SU-DHL-6 (cell line): ENCODE measurements at regions not wholly inside any gene's neighbourhood (a gene's known extent, or its start where the extent isn't known, plus 50 kb on each side); places are given as distances from the start of the nearest gene placed in this dataset.
A peak's percentile ranks its signal among the peaks of the same experiment; 100 is the strongest.

ENCODE experiments used
- H2AFZ ChIP-seq: fragments of 200-600 bp; sonication (generic); 2 replicates; pipeline ENCODE4 v1.6.1; 2014; ENCODE audit warnings: low read depth, mild to moderate bottlenecking, moderate library complexity, mixed read lengths, antibody characterized with exemption, low read length; ENCODE audit not compliant: severe bottlenecking
- H3F3A ChIP-seq: fragments of 200-600 bp; shearing (Covaris generic); 2 replicates; pipeline ENCODE4 v1.6.0; 2016; ENCODE audit warnings: antibody characterized with exemption, mild to moderate bottlenecking; ENCODE audit not compliant: insufficient read depth
- H3K27ac ChIP-seq: fragments of 200-600 bp; sonication (generic); 2 replicates; pipeline ENCODE4 v1.5.1; 2016; ENCODE audit warnings: low read depth, mild to moderate bottlenecking, low read length, moderate library complexity, mixed read lengths
- H3K27me3 ChIP-seq: fragments of 200-600 bp; sonication (generic), shearing (Covaris generic); 2 replicates; pipeline ENCODE4 v1.6.0; 2014; ENCODE audit warnings: mild to moderate bottlenecking, low read length
- H3K36me3 ChIP-seq: fragments of 200-600 bp; sonication (generic); 2 replicates; pipeline ENCODE4 v1.6.1; 2014; ENCODE audit warnings: mild to moderate bottlenecking, low read length, mixed read lengths
- H3K4me2 ChIP-seq: fragments of 300-600, 200-600 bp; shearing (Covaris generic), sonication (generic); 2 replicates; pipeline ENCODE4 v1.6.0; 2014; ENCODE audit warnings: low read length, low read depth, mild to moderate bottlenecking; ENCODE audit not compliant: poor library complexity, severe bottlenecking
- H3K4me3 ChIP-seq: fragments of 200-600 bp; sonication (generic); 2 replicates; pipeline ENCODE4 v1.5.1; 2014; ENCODE audit warnings: antibody characterized with exemption, low read length, mild to moderate bottlenecking, mixed read lengths; ENCODE audit not compliant: insufficient read depth, poor library complexity, severe bottlenecking
- H3K79me2 ChIP-seq: fragments of 200-600 bp; sonication (generic); 2 replicates; pipeline ENCODE4 v1.6.1; 2014; ENCODE audit warnings: mild to moderate bottlenecking, low read length, moderate library complexity; ENCODE audit not compliant: insufficient read depth
- H3K9ac ChIP-seq: fragments of 200-600 bp; sonication (generic); 2 replicates; pipeline ENCODE4 v1.7.0; 2014; ENCODE audit warnings: mild to moderate bottlenecking, low read length
- H3K9me2 ChIP-seq: fragments of 200-600 bp; sonication (generic); replicated peaks from 2 replicates; pipeline ENCODE4 v1.6.1; 2014; ENCODE audit warnings: low read length; ENCODE audit not compliant: insufficient read depth
- H3K9me3 ChIP-seq: fragments of 200-600 bp; sonication (generic); 2 replicates; pipeline ENCODE4 v1.6.1; 2014; ENCODE audit warnings: low read length, mixed read lengths; ENCODE audit not compliant: insufficient read depth
- H4K20me1 ChIP-seq: fragments of 200-600 bp; sonication (generic); 2 replicates; pipeline ENCODE4 v1.6.1; 2014; ENCODE audit warnings: low read depth, mild to moderate bottlenecking, antibody characterized with exemption, low read length, moderate library complexity, mixed read lengths
- CTCF ChIP-seq: fragments of 200-600 bp; sonication (generic); IDR thresholded peaks from one replicate; pipeline ENCODE4 v1.5.1; 2017; ENCODE audit warnings: antibody characterized with exemption, mild to moderate bottlenecking, low read length, moderate library complexity; ENCODE audit not compliant: insufficient read depth, poor library complexity, severe bottlenecking
- EZH2phosphoT487 ChIP-seq: fragments of 200-600 bp; sonication (generic), shearing (Covaris generic); conservative IDR thresholded peaks from 2 replicates; pipeline ENCODE4 v1.6.1; 2018; ENCODE audit warnings: mild to moderate bottlenecking, antibody characterized with exemption, low read length, moderate library complexity, mixed read lengths

GRCh38 chr11:119537306-119538253 lies 114.6 kb upstream of the THY1 start:
- Histone ChIP-seq H3K27ac (no peak overlapping the region), H3K9ac (no peak overlapping the region), H3K36me3 (no peaks in the 10 kb centered on the region), H4K20me1 (no peaks in the 10 kb centered on the region), H3K27me3 (no peaks in the 10 kb centered on the region), H2AFZ (no peak overlapping the region), H3K9me2 (no peaks in the 10 kb centered on the region), H3K79me2 (no peaks in the 10 kb centered on the region), H3F3A (no peaks in the 10 kb centered on the region), H3K9me3 (no peaks in the 10 kb centered on the region), H3K4me3 (no peak overlapping the region), H3K4me2 (no peak overlapping the region)
- TF ChIP-seq EZH2phosphoT487: no peak
- TF ChIP-seq CTCF: no peak

GRCh38 chr11:119536801-119537200 lies 113.8 kb upstream of the THY1 start:
- Histone ChIP-seq H3K9me3 (no peaks in the 10 kb centered on the region), H3F3A (no peaks in the 10 kb centered on the region), H4K20me1 (no peaks in the 10 kb centered on the region), H3K27ac (no peak overlapping the region), H3K4me3 (no peak overlapping the region), H3K9ac (no peak overlapping the region), H3K4me2 (no peak overlapping the region), H3K27me3 (no peaks in the 10 kb centered on the region), H3K9me2 (no peaks in the 10 kb centered on the region), H3K79me2 (no peaks in the 10 kb centered on the region), H3K36me3 (no peaks in the 10 kb centered on the region), H2AFZ (no peak overlapping the region)
- no peak for TF ChIP-seq EZH2phosphoT487
- TF ChIP-seq CTCF: no peak

GRCh38 chr11:119533921-119534736 lies 111.2 kb upstream of the THY1 start:
- Histone ChIP-seq H3F3A (no peaks in the 10 kb centered on the region), H2AFZ (no peak overlapping the region), H3K4me2 (no peak overlapping the region), H3K9me3 (no peaks in the 10 kb centered on the region), H3K4me3 (no peak overlapping the region), H3K79me2 (no peaks in the 10 kb centered on the region), H3K27ac (no peak overlapping the region), H3K9me2 (no peaks in the 10 kb centered on the region), H4K20me1 (no peaks in the 10 kb centered on the region), H3K27me3 (no peaks in the 10 kb centered on the region), H3K36me3 (no peaks in the 10 kb centered on the region), H3K9ac (no peak overlapping the region)
- no peak for TF ChIP-seq EZH2phosphoT487
- TF ChIP-seq CTCF: peak; percentile 93
